GM19438 (cell line): ENCODE measurements at regions not wholly inside any gene's neighbourhood (a gene's known extent, or its start where the extent isn't known, plus 50 kb on each side); places are given as distances from the start of the nearest gene placed in this dataset.

ENCODE experiments used
- ATAC-seq: cut with Tn5 transposase; IDR thresholded peaks from one replicate; pipeline ENCODE4 v1.9.1; 2021; ENCODE audit warnings: low read depth; ENCODE audit not compliant: unreplicated experiment

- ATAC-seq, result no peak
These were observed 130.7 kb downstream of the SLC38A6 start for GRCh38 chr14:61111731-61112130.

- no peak for ATAC-seq
These were observed 130.2 kb downstream of the SLC38A6 start for GRCh38 chr14:61111209-61111665.

- no peak for ATAC-seq
These were observed 129.5 kb downstream of the SLC38A6 start for GRCh38 chr14:61110316-61111082.

- no peak for ATAC-seq
These were observed 128.2 kb downstream of the SLC38A6 start for GRCh38 chr14:61109288-61109687.

GRCh38 chr14:61108496-61109141, 127.6 kb downstream of the SLC38A6 start:
- ATAC-seq, result no peak

GRCh38 chr14:61107869-61108493, 126.9 kb downstream of the SLC38A6 start:
- ATAC-seq, result no peak

- ATAC-seq, result no peak
These were observed 126.1 kb downstream of the SLC38A6 start for GRCh38 chr14:61106959-61107641.

GRCh38 chr14:61106271-61106958, 125.4 kb downstream of the SLC38A6 start:
- ATAC-seq, result no peak

GRCh38 chr14:61104358-61104757, 123.3 kb downstream of the SLC38A6 start:
- ATAC-seq, result no peak

- ATAC-seq, result no peak
These were observed 122.7 kb downstream of the SLC38A6 start for GRCh38 chr14:61103541-61104339.

GRCh38 chr14:61102549-61103466, 121.8 kb downstream of the SLC38A6 start:
- no peak for ATAC-seq
